Activated naive CD4-positive, alpha-beta T cell treated with anti-CD3 and anti-CD28 coated beads for 36 hours (primary cell): ENCODE measurements at regions not wholly inside any gene's neighbourhood (a gene's known extent, or its start where the extent isn't known, plus 50 kb on each side); places are given as distances from the start of the nearest gene placed in this dataset.
"Not testable (repeated sequence)": the region's sequence is repeated elsewhere in the genome, so short reads cannot be mapped to it uniquely, and the experiment has no call there.

Source experiments
- CTCF ChIA-PET: fragments of 350-600 bp; sonication (Branson Sonifier 250); formaldehyde crosslinking; loops from one replicate; lab custom pipeline; 2021; ENCODE audit warnings: antibody characterized with exemption; lab: Charles Lee
- DNase-seq: peaks from one replicate; pipeline ENCODE4 v3.0.0-alpha.2; 2020
- H3K27ac Mint-ChIP-seq: one replicate; pipeline ENCODE4 v1.8.0; 2021; ENCODE audit warnings: mild to moderate bottlenecking, mixed read lengths
- H3K27me3 Mint-ChIP-seq: one replicate; pipeline ENCODE4 v1.8.0; 2021; ENCODE audit warnings: low read depth, mixed read lengths
- H3K36me3 Mint-ChIP-seq: one replicate; pipeline ENCODE4 v1.8.0; 2021; ENCODE audit warnings: low read depth, mixed read lengths
- H3K4me1 Mint-ChIP-seq: one replicate; pipeline ENCODE4 v1.8.0; 2021; ENCODE audit warnings: low read depth, mixed read lengths
- H3K4me3 Mint-ChIP-seq: one replicate; pipeline ENCODE4 v1.8.0; 2021; ENCODE audit warnings: mild to moderate bottlenecking, moderate library complexity, mixed read lengths
- H3K9me3 Mint-ChIP-seq: one replicate; pipeline ENCODE4 v1.8.0; 2021; ENCODE audit warnings: mixed read lengths
- intact Hi-C: fragments of 100-400 bp; cut with micrococcal nuclease; formaldehyde crosslinking; loops from one replicate; pipeline ENCODE4 v1.15.1; 2023

- H3K4me3 Mint-ChIP-seq = no peak overlapping the region
- no peak for DNase-seq
- CTCF ChIA-PET = interaction anchor here (1.1 kb wide), 1 partner anchor 94 kb away, joined by 3 read pairs; no protein-coding TSS in a partner anchor
- H3K27me3 Mint-ChIP-seq = peaks cover 5% of the 10 kb centered on the region
- H3K9me3 Mint-ChIP-seq = no peaks in the 10 kb centered on the region
- intact Hi-C loops = no loop called here
- H3K36me3 Mint-ChIP-seq = no peaks in the 10 kb centered on the region
- H3K4me1 Mint-ChIP-seq = no peaks in the 10 kb centered on the region
- no peak overlapping the region for H3K27ac Mint-ChIP-seq
Measured at GRCh38 chr20:48526936-48527335, 300.9 kb downstream of the PREX1 start.

DNA sequence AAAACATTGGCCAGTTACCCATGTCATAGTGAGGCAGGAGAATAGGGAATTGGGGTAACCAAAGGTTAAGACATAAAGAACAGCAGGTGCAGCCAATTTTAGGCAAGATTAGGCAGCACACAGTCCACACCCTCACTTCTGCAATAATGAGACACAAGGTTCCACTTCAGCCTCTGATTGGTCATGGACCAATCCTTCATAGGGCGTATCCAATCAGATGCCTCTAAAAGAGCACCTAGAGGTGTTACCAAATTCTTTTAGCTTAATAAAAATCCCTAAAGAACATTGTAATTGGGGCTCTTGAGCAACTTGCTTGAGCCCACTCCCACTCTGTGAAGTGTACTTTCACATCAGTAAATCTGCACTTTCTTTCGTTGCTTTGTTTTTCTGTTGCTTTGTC lies 302.4 kb downstream of the PREX1 start:
- Mint-ChIP-seq H3K9me3 (no peaks in the 10 kb centered on the region), H3K27me3 (peaks cover 5% of the 10 kb centered on the region), H3K4me1 (no peaks in the 10 kb centered on the region), H3K36me3 (no peaks in the 10 kb centered on the region), H3K27ac (no peak overlapping the region), H3K4me3 (no peak overlapping the region)
- intact Hi-C loops = no loop called here
- DNase-seq = no peak
- CTCF ChIA-PET = no interaction called here

- Mint-ChIP-seq H3K27me3 (peaks cover 5% of the 10 kb centered on the region), H3K27ac (no peak overlapping the region), H3K9me3 (no peaks in the 10 kb centered on the region), H3K36me3 (no peaks in the 10 kb centered on the region), H3K4me1 (no peaks in the 10 kb centered on the region), H3K4me3 (no peak overlapping the region)
- no peak for DNase-seq
- CTCF ChIA-PET = no interaction called here
- intact Hi-C loops = no loop called here
Measured at GRCh38 chr20:48524582-48524981, 303.2 kb downstream of the PREX1 start.

GRCh38 chr20:48523191-48523995 lies 304.4 kb downstream of the PREX1 start:
- no peaks in the 10 kb centered on the region for H3K36me3 Mint-ChIP-seq
- no peak overlapping the region for H3K27ac Mint-ChIP-seq
- CTCF ChIA-PET = no interaction called here
- H3K4me1 Mint-ChIP-seq = no peaks in the 10 kb centered on the region
- no peak overlapping the region for H3K4me3 Mint-ChIP-seq
- H3K9me3 Mint-ChIP-seq = no peaks in the 10 kb centered on the region
- peak; percentile 26 for DNase-seq
- intact Hi-C loops = no loop called here
- H3K27me3 Mint-ChIP-seq = peaks cover 5% of the 10 kb centered on the region

DNA sequence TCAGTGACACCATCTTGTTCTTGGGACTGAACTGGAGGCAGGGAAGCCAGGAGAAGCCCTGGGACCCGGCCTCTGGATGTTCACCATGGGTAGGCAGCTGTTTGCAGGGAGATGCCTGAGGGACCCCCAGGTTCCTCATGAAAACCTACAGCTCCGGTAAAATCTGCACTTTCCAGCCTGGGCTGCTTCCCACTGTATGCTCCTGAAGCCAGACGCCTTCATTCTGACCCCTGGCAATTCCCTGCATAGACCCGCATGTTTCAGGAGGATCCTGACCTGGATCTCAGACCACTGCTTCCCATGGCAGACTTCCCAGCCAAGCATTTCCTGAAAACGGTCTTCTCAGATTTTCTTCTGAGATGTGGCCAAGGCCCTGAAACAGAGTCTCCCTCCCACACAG lies 306.7 kb downstream of the PREX1 start:
- H3K27me3 Mint-ChIP-seq = peaks cover 8% of the 10 kb centered on the region
- peaks cover 1% of the 10 kb centered on the region for H3K4me1 Mint-ChIP-seq
- CTCF ChIA-PET = no interaction called here
- H3K9me3 Mint-ChIP-seq = no peaks in the 10 kb centered on the region
- H3K36me3 Mint-ChIP-seq = no peaks in the 10 kb centered on the region
- no peak overlapping the region for H3K27ac Mint-ChIP-seq
- no peak for DNase-seq
- no peak overlapping the region for H3K4me3 Mint-ChIP-seq
- intact Hi-C loops = no loop called here

- H3K27ac Mint-ChIP-seq, H3K4me1 Mint-ChIP-seq, DNase-seq, H3K36me3 Mint-ChIP-seq, H3K4me3 Mint-ChIP-seq, H3K9me3 Mint-ChIP-seq: not testable (repeated sequence)
- CTCF ChIA-PET = interaction anchor here (1.3 kb wide), 1 partner anchor 621 kb away, joined by 13 read pairs; no protein-coding TSS in a partner anchor
- peaks cover 11% of the 10 kb centered on the region for H3K27me3 Mint-ChIP-seq
- intact Hi-C loops = loop anchor here (5.0 kb wide), 1 partner anchor 624 kb away; no protein-coding TSS in a partner anchor
Measured at GRCh38 chr20:48516196-48516595, 311.6 kb downstream of the PREX1 start.

DNA sequence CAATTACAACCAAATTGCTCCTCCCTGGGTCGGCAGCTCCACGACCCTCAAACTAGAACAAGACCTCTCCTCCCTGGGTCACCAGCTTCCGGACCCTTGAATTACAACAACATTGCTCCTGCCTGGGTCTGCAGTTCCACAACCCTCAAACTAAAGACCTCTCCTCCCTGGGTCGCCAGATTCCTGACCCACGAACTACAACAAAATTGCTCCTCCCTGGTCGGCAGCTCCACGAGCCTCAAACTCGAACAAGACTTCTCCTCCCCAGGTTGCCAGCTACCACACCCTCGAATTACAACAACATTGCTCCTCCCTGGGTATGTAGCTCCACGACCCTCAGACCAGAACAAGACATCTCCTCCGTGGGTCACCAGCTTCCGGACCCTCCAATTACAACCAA lies 313.2 kb downstream of the PREX1 start:
- DNase-seq, H3K4me1 Mint-ChIP-seq, CTCF ChIA-PET, H3K4me3 Mint-ChIP-seq, H3K36me3 Mint-ChIP-seq, H3K9me3 Mint-ChIP-seq, H3K27ac Mint-ChIP-seq, intact Hi-C loops: not testable (repeated sequence)
- H3K27me3 Mint-ChIP-seq = peaks cover 11% of the 10 kb centered on the region

DNA sequence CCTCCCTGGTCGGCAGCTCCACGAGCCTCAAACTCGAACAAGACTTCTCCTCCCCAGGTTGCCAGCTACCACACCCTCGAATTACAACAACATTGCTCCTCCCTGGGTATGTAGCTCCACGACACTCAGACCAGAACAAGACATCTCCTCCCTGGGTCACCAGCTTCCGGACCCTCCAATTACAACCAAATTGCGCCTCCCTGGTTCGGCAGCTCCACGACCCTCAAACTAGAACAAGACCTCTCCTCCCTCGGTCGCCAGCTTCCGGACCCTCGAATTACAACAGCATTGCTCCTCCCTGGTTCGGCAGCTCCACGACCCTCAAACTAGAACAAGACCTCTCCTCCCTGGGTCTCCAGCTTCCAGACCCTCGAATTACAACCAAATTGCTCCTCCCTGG lies 315.3 kb downstream of the PREX1 start:
- H3K27ac Mint-ChIP-seq, CTCF ChIA-PET, H3K9me3 Mint-ChIP-seq, H3K4me1 Mint-ChIP-seq, H3K4me3 Mint-ChIP-seq, H3K36me3 Mint-ChIP-seq, intact Hi-C loops, DNase-seq: not testable (repeated sequence)
- H3K27me3 Mint-ChIP-seq = peaks cover 11% of the 10 kb centered on the region

GRCh38 chr20:48505066-48505465 lies 322.7 kb downstream of the PREX1 start:
- H3K9me3 Mint-ChIP-seq, H3K27me3 Mint-ChIP-seq, H3K27ac Mint-ChIP-seq, H3K36me3 Mint-ChIP-seq, H3K4me3 Mint-ChIP-seq, H3K4me1 Mint-ChIP-seq, intact Hi-C loops, DNase-seq, CTCF ChIA-PET: not testable (repeated sequence)

DNA sequence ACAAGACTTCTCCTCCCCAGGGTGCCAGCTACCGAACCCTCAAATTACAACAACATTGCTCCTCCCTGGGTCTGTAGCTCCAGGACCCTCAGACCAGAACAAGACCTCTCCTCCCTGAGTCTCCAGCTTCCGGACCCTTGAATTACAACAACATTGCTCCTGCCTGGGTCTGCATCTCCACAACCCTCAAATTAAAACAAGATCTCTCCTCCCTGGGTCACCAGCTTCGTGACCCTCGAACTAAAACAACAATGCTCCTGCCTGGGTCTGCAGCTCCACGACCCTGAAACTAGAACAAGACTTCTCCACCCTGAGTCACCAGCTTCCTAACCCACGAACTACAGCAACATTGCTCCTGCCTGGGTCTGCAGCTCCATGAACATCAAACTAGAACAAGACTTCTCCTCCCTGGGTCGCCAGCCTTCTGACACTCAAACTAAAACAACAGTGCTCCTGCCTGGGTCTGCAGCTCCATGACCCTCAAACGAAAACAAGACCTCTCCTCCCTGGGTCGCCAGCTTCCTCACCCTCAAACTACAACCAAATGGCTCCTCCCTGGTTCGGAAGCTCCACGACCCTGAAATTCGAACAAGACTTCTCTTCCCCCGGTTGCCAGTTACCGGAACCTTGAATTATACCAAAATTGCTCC lies 324.5 kb downstream of the PREX1 start:
- intact Hi-C loops = no loop called here
- DNase-seq = no peak
- H3K27me3 Mint-ChIP-seq = no peaks in the 10 kb centered on the region
- H3K4me1 Mint-ChIP-seq = no peaks in the 10 kb centered on the region
- H3K36me3 Mint-ChIP-seq = no peaks in the 10 kb centered on the region
- CTCF ChIA-PET = interaction anchor here (1.0 kb wide), 1 partner anchor 118 kb away, joined by 3 read pairs; no protein-coding TSS in a partner anchor
- H3K4me3 Mint-ChIP-seq = no peak overlapping the region
- no peak overlapping the region for H3K27ac Mint-ChIP-seq
- H3K9me3 Mint-ChIP-seq = no peaks in the 10 kb centered on the region

- CTCF ChIA-PET = interaction anchor here (1.0 kb wide), 1 partner anchor 118 kb away, joined by 3 read pairs; no protein-coding TSS in a partner anchor
- no peak for DNase-seq
- intact Hi-C loops = no loop called here
- Mint-ChIP-seq H3K4me3 (no peak overlapping the region), H3K36me3 (no peaks in the 10 kb centered on the region), H3K27me3 (no peaks in the 10 kb centered on the region), H3K9me3 (no peaks in the 10 kb centered on the region), H3K4me1 (no peaks in the 10 kb centered on the region), H3K27ac (no peak overlapping the region)
Measured at GRCh38 chr20:48502758-48503157, 325.0 kb downstream of the PREX1 start.

- Mint-ChIP-seq H3K27ac (no peak overlapping the region), H3K4me3 (no peak overlapping the region), H3K9me3 (no peaks in the 10 kb centered on the region), H3K36me3 (no peaks in the 10 kb centered on the region), H3K27me3 (no peaks in the 10 kb centered on the region), H3K4me1 (no peaks in the 10 kb centered on the region)
- DNase-seq = no peak
- intact Hi-C loops = no loop called here
- CTCF ChIA-PET = no interaction called here
Measured at GRCh38 chr20:48502016-48502415, 325.8 kb downstream of the PREX1 start.

- DNase-seq, H3K4me3 Mint-ChIP-seq, H3K27me3 Mint-ChIP-seq, intact Hi-C loops, H3K36me3 Mint-ChIP-seq, H3K4me1 Mint-ChIP-seq, CTCF ChIA-PET, H3K9me3 Mint-ChIP-seq, H3K27ac Mint-ChIP-seq: not testable (repeated sequence)
Measured at GRCh38 chr20:48500900-48501299, 326.9 kb downstream of the PREX1 start.
